Spleen (tissue), 11 donors: ENCODE measurements at regions not wholly inside any gene's neighbourhood (a gene's known extent, or its start where the extent isn't known, plus 50 kb on each side); places are given as distances from the start of the nearest gene placed in this dataset.

Source experiments
- DNase-seq: peaks from one replicate; pipeline ENCODE4 v3.0.0-alpha.2; 2020
- H3K27ac ChIP-seq, 8 donors: fragments of 200-600 bp; sonication (generic) in 7 of 8; 1 replicate in 4 of 8; 2 replicates in 4 of 8; pipeline versions ENCODE4 v1.5.0 to v1.8.0; 2016 to 2021; ENCODE audit warnings: inconsistent platforms in 4 of 8, mild to moderate bottlenecking in 4 of 8, moderate library complexity in 1 of 8
- H3K27me3 ChIP-seq, 7 donors: fragments of 200-600 bp; sonication (generic) in 6 of 7; replicated peaks in 1 of 7; 1 replicate in 4 of 7; 2 replicates in 3 of 7; pipeline versions ENCODE4 v1.5.0 to v1.8.0; 2016 to 2021; ENCODE audit warnings: inconsistent platforms in 3 of 7, mild to moderate bottlenecking in 1 of 7
- H3K36me3 ChIP-seq, 6 donors: fragments of 200-600 bp; sonication (generic) in 5 of 6; 1 replicate in 4 of 6; 2 replicates in 2 of 6; pipeline versions ENCODE4 v1.5.0 to v1.8.0; 2016 to 2021; ENCODE audit warnings: inconsistent platforms in 2 of 6
- H3K4me1 ChIP-seq, 6 donors: fragments of 200-600 bp; sonication (generic) in 5 of 6; 1 replicate in 3 of 6; 2 replicates in 3 of 6; pipeline versions ENCODE4 v1.5.0 to v1.8.0; 2016 to 2021; ENCODE audit warnings: inconsistent platforms in 3 of 6
- H3K4me3 ChIP-seq, 8 donors: fragments of 200-600 bp; sonication (generic) in 7 of 8; 1 replicate in 4 of 8; 2 replicates in 4 of 8; pipeline versions ENCODE4 v1.5.0 to v1.8.0; 2016 to 2021; ENCODE audit warnings: inconsistent platforms in 4 of 8, mild to moderate bottlenecking in 4 of 8, moderate library complexity in 2 of 8
- H3K9me3 ChIP-seq, 8 donors: fragments of 200-600 bp; sonication (generic) in 7 of 8; 1 replicate in 4 of 8; 2 replicates in 4 of 8; pipeline versions ENCODE4 v1.5.0 to v1.8.0; 2016 to 2021; ENCODE audit warnings: inconsistent platforms in 4 of 8
- POLR2A ChIP-seq, 3 donors: fragments of 450-650 bp; IDR thresholded peaks; one replicate each; pipeline ENCODE4 v1.5.1; 2017; ENCODE audit warnings: antibody characterized with exemption in 3 of 3, mild to moderate bottlenecking in 1 of 3
- POLR2AphosphoS5 ChIP-seq, 3 donors: sonication (generic); formaldehyde crosslinking; IDR thresholded peaks; one replicate each; pipeline ENCODE4 v1.5.1; 2017; ENCODE audit warnings: antibody characterized with exemption in 3 of 3
- WGBS, 5 donors: extraction: QIAGEN DNeasy Blood & Tissue Kit in 3 of 5; methylation state at CpG; one replicate each; pipeline versions ENCODE4 v1.1.5 to v1.1.7; 2013 to 2018; 5-methylcytosine and 5-hydroxymethylcytosine counted together
- intact Hi-C: fragments of 100-400 bp; cut with DNase I; formaldehyde crosslinking; loops from one replicate; pipeline ENCODE4 v1.15.0; 2023; ENCODE audit warnings: low total_unique reads
- TF ChIP-seq, protein P1 (sequence below), 11 experiments: fragments of 200-600 bp in 7 of 11; fragments of 450-650 bp in 4 of 11; sonication (generic) in 4 of 11; IDR thresholded peaks in 8 of 11; conservative IDR thresholded peaks in 3 of 11; 1 replicate in 7 of 11; 2 replicates in 4 of 11; pipeline versions ENCODE4 v1.4.0 to v1.8.0; 2016 to 2021; ENCODE audit warnings: antibody characterized with exemption in 11 of 11, inconsistent platforms in 4 of 11, mild to moderate bottlenecking in 1 of 11
- donor health status: healthy with polysubstance abuse.
- donor health status: DM: no; HTN: no; CAD: no; lungs with moderate emphysema.
- donor health status: DM: no; HTN: no; CAD: no.
- donor health status: Bipolar disorder and iron deficiency.
- donor health status: healthy.
- donor health status: DM: no; HTN: no; CAD: no.
- donor health status: DM: yes; HTN: yes; CAD: no.

DNA sequence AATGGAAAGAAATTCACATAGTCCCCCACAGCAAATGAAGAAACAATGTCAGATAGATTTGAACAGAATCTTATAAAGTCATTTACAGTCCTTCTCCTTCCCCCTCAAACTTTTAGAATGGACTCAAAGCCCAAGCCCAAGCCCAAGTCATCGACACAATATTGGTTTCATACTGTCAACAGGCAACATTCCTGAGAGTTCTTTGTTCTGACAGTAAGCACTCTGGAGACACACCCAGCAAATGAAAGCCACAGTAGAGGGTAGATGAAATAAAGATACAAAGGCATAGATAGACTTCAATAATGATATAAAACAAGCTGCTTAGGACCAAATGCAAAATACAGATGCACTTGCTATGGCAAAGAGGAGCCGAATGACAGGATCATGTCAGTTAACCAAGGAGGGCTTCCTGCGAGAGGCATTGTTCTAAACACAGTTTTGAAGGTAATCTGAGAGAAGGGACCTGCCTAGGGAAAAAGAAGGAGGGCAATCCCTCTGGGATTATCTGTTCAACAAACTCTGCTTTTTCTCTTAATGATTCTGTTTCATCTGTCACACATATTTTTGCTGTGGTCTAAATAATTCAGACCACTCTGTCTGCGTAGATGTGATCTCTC lies 97.1 kb upstream of the MAP4K3 start:
- 88 to 95% (median 92%) methylated on average over 4 of the region's 4 CpGs for whole genome bisulfite sequencing, 5 donors
- no peak overlapping the region for H3K4me3 ChIP-seq
- DNase-seq, result no peak
- H3K9me3 ChIP-seq, result no peaks in the 10 kb centered on the region
- H3K36me3 ChIP-seq, result no peaks in the 10 kb centered on the region
- H3K27ac ChIP-seq, result no peak overlapping the region
- TF ChIP-seq POLR2A (IDR thresholded peaks at IDR 0.05) (no peak), POLR2AphosphoS5 (IDR thresholded peaks at IDR 0.05) (no peak)
- TF ChIP-seq, protein P1, sequence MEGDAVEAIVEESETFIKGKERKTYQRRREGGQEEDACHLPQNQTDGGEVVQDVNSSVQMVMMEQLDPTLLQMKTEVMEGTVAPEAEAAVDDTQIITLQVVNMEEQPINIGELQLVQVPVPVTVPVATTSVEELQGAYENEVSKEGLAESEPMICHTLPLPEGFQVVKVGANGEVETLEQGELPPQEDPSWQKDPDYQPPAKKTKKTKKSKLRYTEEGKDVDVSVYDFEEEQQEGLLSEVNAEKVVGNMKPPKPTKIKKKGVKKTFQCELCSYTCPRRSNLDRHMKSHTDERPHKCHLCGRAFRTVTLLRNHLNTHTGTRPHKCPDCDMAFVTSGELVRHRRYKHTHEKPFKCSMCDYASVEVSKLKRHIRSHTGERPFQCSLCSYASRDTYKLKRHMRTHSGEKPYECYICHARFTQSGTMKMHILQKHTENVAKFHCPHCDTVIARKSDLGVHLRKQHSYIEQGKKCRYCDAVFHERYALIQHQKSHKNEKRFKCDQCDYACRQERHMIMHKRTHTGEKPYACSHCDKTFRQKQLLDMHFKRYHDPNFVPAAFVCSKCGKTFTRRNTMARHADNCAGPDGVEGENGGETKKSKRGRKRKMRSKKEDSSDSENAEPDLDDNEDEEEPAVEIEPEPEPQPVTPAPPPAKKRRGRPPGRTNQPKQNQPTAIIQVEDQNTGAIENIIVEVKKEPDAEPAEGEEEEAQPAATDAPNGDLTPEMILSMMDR (IDR thresholded peaks at IDR 0.05 in 8 of 11, conservative IDR thresholded peaks at IDR 0.05 in 3 of 11), result no peak
- intact Hi-C loops, result no loop called here
- H3K27me3 ChIP-seq, result no peaks in the 10 kb centered on the region
- H3K4me1 ChIP-seq, result peaks cover 0 to 10% (median 7%) of the 10 kb centered on the region in 6 donors

DNA sequence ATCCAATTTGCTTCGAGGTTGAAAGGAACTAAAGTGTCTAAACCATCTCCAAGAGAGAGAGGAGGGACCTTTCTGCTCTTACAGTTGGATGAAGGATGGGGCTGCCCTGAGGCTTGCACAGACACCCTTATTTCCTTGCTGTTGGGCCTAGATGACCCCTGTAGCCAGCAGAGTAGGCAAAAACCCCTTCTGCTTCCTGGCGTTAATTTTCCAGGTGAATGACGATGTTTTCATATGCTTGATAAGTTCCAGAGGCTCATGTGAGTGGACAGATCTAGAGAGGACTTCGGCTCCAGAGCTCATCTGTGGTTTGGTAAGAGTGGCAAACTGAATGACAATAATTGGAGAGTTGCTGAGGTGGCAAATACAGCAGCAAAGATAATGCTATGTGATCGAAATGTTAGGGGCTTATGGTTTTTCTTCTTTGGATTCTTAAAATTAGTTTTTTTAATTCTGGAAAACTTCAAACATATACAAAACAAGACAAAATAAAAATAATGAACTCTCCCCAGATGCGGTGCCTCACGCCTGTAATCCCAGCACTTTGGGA lies 98.6 kb upstream of the MAP4K3 start:
- 82 to 91% (median 86%) methylated on average over 7 of the region's 7 CpGs for WGBS, 5 donors
- H3K27me3 ChIP-seq, result no peaks in the 10 kb centered on the region

GRCh38 chr2:39537150-39537549 lies 100.1 kb upstream of the MAP4K3 start:
- TF ChIP-seq, protein P1 (IDR thresholded peaks at IDR 0.05 in 8 of 11, conservative IDR thresholded peaks at IDR 0.05 in 3 of 11), result no peak
- TF ChIP-seq POLR2AphosphoS5 (IDR thresholded peaks at IDR 0.05) (no peak), POLR2A (IDR thresholded peaks at IDR 0.05) (no peak)
- WGBS, 5 donors, result 77 to 92% (median 87%) methylated on average over 3 of the region's 3 CpGs
- Histone ChIP-seq H3K36me3 (no peaks in the 10 kb centered on the region), H3K4me3 (no peak overlapping the region), H3K27ac (no peak overlapping the region), H3K27me3 (no peaks in the 10 kb centered on the region), H3K4me1 (no peaks in the 10 kb centered on the region), H3K9me3 (no peaks in the 10 kb centered on the region)
- no peak for DNase-seq
- intact Hi-C loops, result no loop called here

More for the DNA sequence above, 98.6 kb upstream of the MAP4K3 start:
- Histone ChIP-seq H3K27ac (no peak overlapping the region), H3K4me1 (peaks cover 0 to 3% (median under 1%) of the 10 kb centered on the region in 6 donors), H3K9me3 (no peaks in the 10 kb centered on the region), H3K36me3 (no peaks in the 10 kb centered on the region), H3K4me3 (no peak overlapping the region)
- DNase-seq, result no peak
- no peak for TF ChIP-seq POLR2AphosphoS5 (IDR thresholded peaks at IDR 0.05)
- TF ChIP-seq, protein P1 (IDR thresholded peaks at IDR 0.05 in 8 of 11, conservative IDR thresholded peaks at IDR 0.05 in 3 of 11), result no peak
- no peak for TF ChIP-seq POLR2A (IDR thresholded peaks at IDR 0.05)
- intact Hi-C loops, result no loop called here

GRCh38 chr2:39538718-39539117 lies 101.6 kb upstream of the MAP4K3 start:
- DNase-seq, result no peak

More at GRCh38 chr2:39538718-39539117, 101.6 kb upstream of the MAP4K3 start:
- no peak overlapping the region for H3K27ac ChIP-seq
- no peaks in the 10 kb centered on the region for H3K27me3 ChIP-seq
- no peaks in the 10 kb centered on the region for H3K4me1 ChIP-seq
- intact Hi-C loops, result no loop called here
- no peaks in the 10 kb centered on the region for H3K9me3 ChIP-seq
- no peak for TF ChIP-seq POLR2A (IDR thresholded peaks at IDR 0.05)
- TF ChIP-seq POLR2AphosphoS5 (IDR thresholded peaks at IDR 0.05), result no peak
- TF ChIP-seq, protein P1 (IDR thresholded peaks at IDR 0.05 in 8 of 11, conservative IDR thresholded peaks at IDR 0.05 in 3 of 11), result no peak
- H3K36me3 ChIP-seq, result no peaks in the 10 kb centered on the region
- no peak overlapping the region for H3K4me3 ChIP-seq
